Amygdala (tissue), 56 donors: ENCODE measurements at regions not wholly inside any gene's neighbourhood (a gene's known extent, or its start where the extent isn't known, plus 50 kb on each side); places are given as distances from the start of the nearest gene placed in this dataset.

Experiments used
- DNase-seq, 56 donors: peaks; one replicate each; lab custom pipeline; 2025; lab: John Stamatoyannopoulos, UW

DNA sequence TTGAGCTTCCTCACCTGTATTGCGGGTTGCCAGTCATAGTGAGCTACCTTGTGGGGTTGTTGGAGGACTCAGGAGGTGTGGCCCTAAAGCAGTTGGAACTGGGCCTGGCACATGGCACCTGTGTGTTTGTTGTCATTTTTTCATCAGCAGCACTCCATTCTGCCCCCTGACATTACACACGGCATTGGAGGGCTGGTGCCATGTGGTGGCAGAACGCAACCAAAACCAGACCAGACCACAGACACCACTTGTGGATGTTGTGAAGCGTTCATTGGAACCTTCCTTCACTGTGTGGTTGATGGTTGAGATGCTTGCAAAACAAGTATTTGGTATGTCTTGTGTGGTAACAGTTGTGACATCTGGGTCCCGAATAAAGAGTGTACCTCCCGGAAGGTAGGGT lies 113.2 kb upstream of the ERCC6L2 start:
- no peak for DNase-seq

DNA sequence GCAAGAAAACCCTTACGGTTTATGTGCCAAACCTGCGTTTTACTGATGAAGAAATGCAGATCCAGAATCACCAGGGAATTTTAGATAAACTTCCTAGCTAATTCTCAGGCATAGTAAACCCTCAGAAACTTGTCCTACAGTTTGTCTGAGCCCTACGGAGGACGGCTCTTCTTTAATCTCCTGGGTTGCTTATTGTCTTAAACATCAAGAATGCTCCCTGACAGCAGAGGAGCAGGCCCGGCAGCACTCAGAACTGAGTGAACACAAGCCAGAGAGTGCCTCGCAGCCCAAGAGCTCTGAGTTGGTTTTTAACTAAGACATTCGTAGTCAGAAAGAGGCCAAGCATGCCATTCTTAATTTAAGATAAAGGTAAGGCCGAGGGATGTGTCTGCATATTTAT lies 114.7 kb upstream of the ERCC6L2 start:
- no peak for DNase-seq

DNA sequence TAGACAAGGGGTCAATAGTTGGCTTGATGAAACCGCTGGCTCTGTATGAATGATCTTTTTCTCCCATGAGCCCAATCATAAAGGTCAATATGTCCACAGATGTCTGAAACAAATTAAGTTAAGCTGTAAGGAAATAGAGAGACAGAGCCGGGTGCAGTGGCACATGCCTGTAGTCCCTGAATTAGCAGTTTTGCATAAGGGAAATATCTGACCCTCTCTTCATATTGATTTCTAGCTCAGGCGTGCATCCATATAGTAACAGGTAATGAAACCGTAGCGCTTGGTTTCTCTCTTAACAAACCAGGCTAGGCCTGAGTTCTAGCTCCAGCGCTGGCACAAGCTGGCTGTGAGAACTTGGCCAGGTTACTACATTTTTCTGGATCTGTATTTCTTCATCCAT lies 118.1 kb upstream of the ERCC6L2 start:
- DNase-seq = no peak

- DNase-seq = no peak
Measured at GRCh38 chr9:95756986-95757385, 118.5 kb upstream of the ERCC6L2 start.

DNA sequence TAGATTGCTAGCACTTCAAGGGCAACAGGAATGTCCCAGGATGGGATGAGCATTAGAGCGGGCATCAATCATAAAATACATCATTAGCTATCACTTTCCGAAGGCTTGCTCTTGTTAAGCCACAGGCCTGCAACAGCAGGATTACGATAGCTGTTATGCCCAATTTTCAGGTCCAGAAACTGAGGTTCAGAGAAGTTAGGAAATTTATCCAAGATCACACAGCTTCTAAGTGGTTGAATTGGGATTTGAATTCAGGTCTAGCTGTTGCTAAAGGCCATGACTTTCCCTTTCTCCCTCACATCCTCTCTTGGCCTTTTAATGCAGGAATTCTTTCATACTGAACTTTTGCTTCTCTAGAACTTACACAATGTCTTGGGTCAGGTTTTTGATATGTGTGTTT lies 119.4 kb upstream of the ERCC6L2 start:
- no peak for DNase-seq

GRCh38 chr9:95755421-95755730 lies 120.1 kb upstream of the ERCC6L2 start:
- DNase-seq = no peak

GRCh38 chr9:95754533-95755420 lies 120.7 kb upstream of the ERCC6L2 start:
- DNase-seq = no peak

GRCh38 chr9:95753762-95754465 lies 121.6 kb upstream of the ERCC6L2 start:
- DNase-seq = peak in 1 of 56 donors; percentile 2

DNA sequence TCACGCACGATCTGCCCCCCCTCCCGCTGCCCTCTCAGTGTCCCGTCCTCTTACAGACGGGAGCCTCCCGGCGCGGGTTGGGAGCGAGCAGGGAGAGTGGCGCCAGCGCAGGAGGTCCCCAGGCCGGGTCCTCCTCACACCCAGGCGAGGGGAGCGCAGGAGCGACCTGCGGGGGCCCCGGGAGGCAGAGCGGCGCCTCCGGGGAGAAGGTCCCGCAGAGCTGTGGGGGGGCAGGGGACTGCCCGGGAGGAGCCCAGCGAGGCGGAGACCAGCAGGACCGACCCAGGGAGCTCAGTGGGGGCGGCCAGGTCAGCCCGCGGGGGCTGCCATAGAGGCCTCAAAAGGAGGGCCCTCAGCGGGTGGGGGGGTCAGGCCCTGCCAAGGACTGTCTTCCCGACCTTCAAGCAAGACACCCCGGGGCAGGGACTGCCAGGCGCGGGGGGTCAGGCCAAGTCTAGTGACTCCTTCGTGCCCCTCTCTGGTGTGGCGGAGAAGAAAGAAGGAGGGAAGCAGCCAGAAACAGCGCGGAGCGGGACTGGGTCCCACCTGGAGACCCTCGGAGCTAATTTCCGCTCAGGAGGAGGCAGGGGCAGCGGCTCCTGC lies 123.3 kb upstream of the ERCC6L2 start:
- DNase-seq = no peak

GRCh38 chr9:95751520-95751790 lies 124.0 kb upstream of the ERCC6L2 start:
- peak in 1 of 56 donors; percentile 22 for DNase-seq

DNA sequence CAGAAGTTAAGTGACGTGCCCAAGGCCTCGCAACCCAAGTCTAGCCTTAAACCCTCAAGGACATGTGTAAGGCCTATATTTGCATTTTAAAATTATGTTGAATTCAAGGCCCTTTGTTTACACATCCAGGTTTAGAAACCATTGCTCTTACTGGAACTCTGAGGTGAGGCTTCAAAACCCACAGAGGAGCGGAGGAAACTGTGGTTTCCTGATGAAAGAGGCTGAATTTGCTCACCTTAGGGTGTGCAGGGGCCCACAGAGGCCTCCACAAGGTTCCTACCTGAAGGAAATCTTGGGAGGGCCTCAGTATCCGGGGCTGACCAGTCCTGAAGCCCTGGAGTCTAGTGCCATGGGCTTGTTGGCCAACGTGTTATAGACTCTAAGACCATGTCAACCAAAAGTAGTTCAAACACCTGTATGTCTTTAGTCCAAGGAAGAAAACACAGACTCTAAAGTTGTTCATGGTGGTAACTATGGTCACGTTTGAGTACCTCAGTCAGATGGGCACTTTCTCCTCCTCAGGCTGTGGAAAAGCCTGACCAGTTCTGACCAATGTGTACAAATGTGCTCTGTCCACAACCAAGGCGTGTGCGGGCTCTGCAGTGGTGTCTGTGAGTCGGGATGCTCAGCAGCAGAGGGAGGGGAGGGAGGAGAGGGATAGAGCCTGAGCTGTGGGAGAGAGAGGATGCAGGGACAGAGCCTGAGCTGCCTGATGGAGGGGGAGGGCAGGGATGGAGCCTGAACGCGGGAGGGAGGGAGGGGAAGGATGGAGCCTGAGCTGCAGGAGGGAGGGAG lies 124.6 kb upstream of the ERCC6L2 start:
- no peak for DNase-seq

GRCh38 chr9:95749493-95749892 lies 126.0 kb upstream of the ERCC6L2 start:
- DNase-seq = no peak

- no peak for DNase-seq
Measured at GRCh38 chr9:95746408-95747180, 128.9 kb upstream of the ERCC6L2 start.

GRCh38 chr9:95742821-95743220 lies 132.7 kb upstream of the ERCC6L2 start:
- no peak for DNase-seq

DNA sequence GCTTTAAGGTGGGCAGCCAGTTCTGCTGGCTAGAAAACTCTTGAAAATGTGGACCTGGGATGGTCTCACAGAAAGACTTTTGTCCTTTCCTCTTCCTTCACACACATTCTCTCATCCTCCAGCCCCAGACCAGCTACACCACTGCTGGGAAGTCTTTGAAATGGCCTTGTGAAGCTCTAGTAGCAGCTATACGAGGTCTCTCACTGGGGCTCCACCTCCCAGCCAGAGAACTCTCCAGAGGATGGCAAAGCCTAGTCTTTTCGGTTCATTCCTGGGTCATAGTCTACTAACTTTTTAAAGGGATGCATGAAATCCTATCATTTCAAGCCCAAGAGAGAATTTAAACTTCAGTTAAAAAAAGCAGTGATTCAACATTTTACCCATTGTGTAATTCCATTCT lies 133.9 kb upstream of the ERCC6L2 start:
- DNase-seq = no peak

- DNase-seq = no peak
Measured at GRCh38 chr9:95740217-95741004, 135.1 kb upstream of the ERCC6L2 start.

DNA sequence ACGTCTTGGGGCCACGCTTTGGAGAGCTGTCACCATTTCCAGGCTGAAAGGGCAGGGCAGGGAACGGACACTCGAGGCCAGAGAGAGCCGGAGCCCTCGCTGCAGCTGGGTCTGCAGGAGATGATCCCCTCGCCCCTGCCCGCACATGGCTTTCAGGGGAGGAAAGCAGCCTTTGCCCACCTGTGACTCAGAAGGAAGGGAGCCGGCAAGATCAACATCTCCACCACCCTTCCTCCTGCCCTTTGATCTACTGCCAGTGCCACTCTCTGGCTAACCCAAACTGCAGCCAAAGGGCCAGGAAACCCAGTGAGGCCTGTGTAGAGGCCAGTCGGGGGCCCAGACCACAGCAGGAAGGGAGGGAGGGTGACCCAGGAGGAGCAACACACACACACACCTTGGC lies 137.1 kb upstream of the ERCC6L2 start:
- no peak for DNase-seq

GRCh38 chr9:95736891-95737522 lies 138.5 kb upstream of the ERCC6L2 start:
- DNase-seq = no peak

- no peak for DNase-seq
Measured at GRCh38 chr9:95736370-95736769, 139.1 kb upstream of the ERCC6L2 start.
